Body of pancreas (tissue), 4 donors: ENCODE measurements at regions not wholly inside any gene's neighbourhood (a gene's known extent, or its start where the extent isn't known, plus 50 kb on each side); places are given as distances from the start of the nearest gene placed in this dataset.
A peak's percentile ranks its signal among the peaks of the same experiment; 100 is the strongest.

ENCODE experiments used
- ATAC-seq: fragments of 150-250 bp; one replicate; pipeline ENCODE4 v1.9.1; 2016
- DNase-seq, 4 donors: peaks; one replicate each; pipeline ENCODE4 v3.0.0-alpha.2; 2019
- H3K27ac ChIP-seq, 4 donors: fragments of 200-600 bp; sonication (generic); 1 replicate in 3 of 4; 2 replicates in 1 of 4; pipeline versions ENCODE4 v1.5.1 to v1.6.1; 2016 to 2019; ENCODE audit warnings: mild to moderate bottlenecking in 1 of 4, mixed read lengths in 1 of 4, moderate library complexity in 1 of 4
- H3K27me3 ChIP-seq, 2 donors: fragments of 200-600 bp; sonication (generic); one replicate each; pipeline ENCODE4 v1.6.0; 2016; ENCODE audit warnings: mild to moderate bottlenecking in 1 of 2
- H3K36me3 ChIP-seq, 2 donors: fragments of 200-600 bp; sonication (generic); replicated peaks in 1 of 2; 2 replicates each; pipeline ENCODE4 v1.5.1; 2016; ENCODE audit warnings: low read depth in 2 of 2; ENCODE audit not compliant: insufficient read depth in 1 of 2
- H3K4me1 ChIP-seq: fragments of 200-600 bp; sonication (generic); one replicate; pipeline ENCODE4 v1.6.0; 2016
- H3K4me3 ChIP-seq, 2 donors: fragments of 200-600 bp; sonication (generic); 1 replicate in 1 of 2; 2 replicates in 1 of 2; pipeline ENCODE4 v1.5.1; 2016 to 2019
- H3K9me3 ChIP-seq, 3 donors: fragments of 200-600 bp; sonication (generic); 1 replicate in 2 of 3; 2 replicates in 1 of 3; pipeline ENCODE4 v1.5.1; 2016
- CTCF ChIP-seq, 7 experiments: fragments of 450-650 bp in 4 of 7; fragments of 200-600 bp in 3 of 7; sonication (generic) in 3 of 7; IDR thresholded peaks; one replicate each; pipeline ENCODE4 v1.5.1; 2016 to 2019; ENCODE audit warnings: antibody characterized with exemption in 7 of 7
- POLR2A ChIP-seq, 3 donors: fragments of 450-650 bp; IDR thresholded peaks; one replicate each; pipeline ENCODE4 v1.6.1; 2016; ENCODE audit warnings: antibody characterized with exemption in 3 of 3, mild to moderate bottlenecking in 2 of 3
- WGBS, 2 donors: methylation state at CpG; one replicate each; pipeline ENCODE4 v1.1.5; 2017; 5-methylcytosine and 5-hydroxymethylcytosine counted together
- intact Hi-C: fragments of 100-400 bp; cut with DNase I; formaldehyde crosslinking; loops from one replicate; pipeline ENCODE4 v1.15.1; 2023

- TF ChIP-seq POLR2A (IDR thresholded peaks at IDR 0.05): no peak
- no peak for DNase-seq
- H3K4me1 ChIP-seq: peaks cover 7% of the 10 kb centered on the region
- no peak overlapping the region for H3K4me3 ChIP-seq
- no peak overlapping the region for H3K27ac ChIP-seq
- ATAC-seq: no peak
- intact Hi-C loops: no loop called here
- H3K27me3 ChIP-seq: no peaks in the 10 kb centered on the region
- no peaks in the 10 kb centered on the region for H3K9me3 ChIP-seq
- WGBS, 2 donors: 77 to 78% methylated on average over 6 of the region's 6 CpGs
- H3K36me3 ChIP-seq: no peaks in the 10 kb centered on the region
Measured at GRCh38 chr9:89838621-89839020, 233.8 kb downstream of the GADD45G start.

- H3K4me1 ChIP-seq: peaks cover 7% of the 10 kb centered on the region
- no peak overlapping the region for H3K4me3 ChIP-seq
- 54 to 85% methylated on average over 2 to 4 of the region's 4 CpGs for WGBS, 2 donors
- ATAC-seq: no peak
- no peak for TF ChIP-seq CTCF (IDR thresholded peaks at IDR 0.05)
- no peak for TF ChIP-seq POLR2A (IDR thresholded peaks at IDR 0.05)
- DNase-seq: no peak
- intact Hi-C loops: no loop called here
- H3K27ac ChIP-seq: no peak overlapping the region
- H3K9me3 ChIP-seq: no peaks in the 10 kb centered on the region
- H3K36me3 ChIP-seq: no peaks in the 10 kb centered on the region
- no peaks in the 10 kb centered on the region for H3K27me3 ChIP-seq
Measured at GRCh38 chr9:89839449-89839848, 234.6 kb downstream of the GADD45G start.

GRCh38 chr9:89839952-89840351, 235.1 kb downstream of the GADD45G start:
- 73 to 90% methylated on average over 7 of the region's 7 CpGs for WGBS, 2 donors
- Histone ChIP-seq H3K4me3 (no peak overlapping the region), H3K4me1 (peaks cover 7% of the 10 kb centered on the region), H3K27me3 (no peaks in the 10 kb centered on the region), H3K27ac (no peak overlapping the region), H3K36me3 (no peaks in the 10 kb centered on the region), H3K9me3 (no peaks in the 10 kb centered on the region)
- ATAC-seq (no peak), DNase-seq (no peak)
- intact Hi-C loops: no loop called here
- TF ChIP-seq POLR2A (IDR thresholded peaks at IDR 0.05) (no peak), CTCF (IDR thresholded peaks at IDR 0.05) (no peak)

GRCh38 chr9:89841456-89841855, 236.6 kb downstream of the GADD45G start:
- peaks cover 7% of the 10 kb centered on the region for H3K4me1 ChIP-seq
- no peaks in the 10 kb centered on the region for H3K27me3 ChIP-seq
- no peak overlapping the region for H3K27ac ChIP-seq
- ATAC-seq: no peak
- H3K36me3 ChIP-seq: no peaks in the 10 kb centered on the region
- no peak for DNase-seq
- WGBS, 2 donors: 80 to 98% methylated on average over 5 of the region's 5 CpGs
- no peak overlapping the region for H3K4me3 ChIP-seq
- no peaks in the 10 kb centered on the region for H3K9me3 ChIP-seq
- intact Hi-C loops: no loop called here
- TF ChIP-seq CTCF (IDR thresholded peaks at IDR 0.05) (no peak), POLR2A (IDR thresholded peaks at IDR 0.05) (no peak)

GRCh38 chr9:89842267-89842768, 237.5 kb downstream of the GADD45G start:
- WGBS, 2 donors: 53 to 68% methylated on average over 8 of the region's 8 CpGs
- TF ChIP-seq CTCF (IDR thresholded peaks at IDR 0.05): no peak
- peak in 1 of 3 donors; percentile 36 for TF ChIP-seq POLR2A (IDR thresholded peaks at IDR 0.05)
- Histone ChIP-seq H3K4me3 (no peak overlapping the region), H3K4me1 (peaks cover 7% of the 10 kb centered on the region), H3K27ac (peak overlapping the region in 1 of 4 donors; percentile 10), H3K9me3 (no peaks in the 10 kb centered on the region), H3K27me3 (no peaks in the 10 kb centered on the region), H3K36me3 (no peaks in the 10 kb centered on the region)
- ATAC-seq: peak; percentile 64
- peak; percentile 27 to 77 (median 61) for DNase-seq
- intact Hi-C loops: no loop called here
